ENCODE measurements at regions not wholly inside any gene's neighbourhood (a gene's known extent, or its start where the extent isn't known, plus 50 kb on each side); places are given as distances from the start of the nearest gene placed in this dataset.
"Not testable (repeated sequence)": the region's sequence is repeated elsewhere in the genome, so short reads cannot be mapped to it uniquely, and the experiment has no call there.

DNA sequence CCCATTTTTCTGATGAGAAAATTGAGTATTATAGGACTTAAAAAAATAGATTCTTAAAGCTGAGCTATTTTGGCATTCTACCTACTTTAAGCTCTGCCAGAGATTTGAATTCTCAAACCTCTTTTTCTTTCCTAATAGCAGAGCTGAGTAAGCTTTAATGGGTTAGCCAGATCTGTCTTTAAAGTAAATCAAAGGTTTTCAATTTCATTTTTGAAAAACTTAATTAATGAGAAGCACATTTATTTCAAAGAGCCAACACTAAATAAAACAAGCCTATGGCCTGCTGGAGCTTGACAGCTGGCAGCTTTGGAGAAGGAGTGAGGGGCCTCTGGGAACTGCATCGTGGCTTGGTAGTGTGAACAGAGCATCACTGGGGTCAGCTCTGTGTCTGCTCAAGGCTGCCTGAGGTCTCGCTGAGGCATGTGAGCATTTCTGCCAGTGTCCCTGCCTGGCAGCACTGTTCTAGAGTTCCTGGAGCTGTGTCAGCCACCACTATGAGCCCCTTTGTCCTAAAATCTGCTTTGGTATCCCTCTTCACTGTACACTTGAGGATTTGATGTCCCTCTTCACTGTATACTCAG is 50.4 kb upstream of the PRSS23 start:
- no peak for DNase-seq (ENCODE audit: low read depth)

GRCh38 chr11:86749376-86749775 is 51.0 kb upstream of the PRSS23 start:
- DNase-seq (ENCODE audit: low read depth), result no peak

- no peak for DNase-seq (ENCODE audit: low read depth)
These were observed 52.0 kb upstream of the PRSS23 start for GRCh38 chr11:86748296-86748695.

DNA sequence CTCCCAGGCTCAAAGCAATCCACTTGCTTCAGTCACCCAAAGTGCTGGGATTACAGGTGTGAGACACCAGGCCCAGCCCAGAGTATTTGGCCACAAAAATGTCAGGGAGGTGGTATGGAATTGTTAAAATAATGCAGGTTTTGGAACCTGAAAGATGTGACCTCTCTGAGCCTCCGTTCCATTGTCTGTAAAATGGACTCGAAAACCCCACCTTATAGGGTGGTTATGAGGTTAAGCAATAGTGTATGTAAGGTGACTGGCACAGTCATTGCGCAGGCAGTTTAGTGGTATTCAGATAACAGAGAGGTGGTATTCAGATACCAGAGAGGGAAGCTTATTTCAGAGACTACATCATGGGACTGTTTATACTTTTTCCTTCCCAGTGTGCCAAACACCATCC is 52.5 kb upstream of the PRSS23 start:
- no peak for DNase-seq (ENCODE audit: low read depth)

DNA sequence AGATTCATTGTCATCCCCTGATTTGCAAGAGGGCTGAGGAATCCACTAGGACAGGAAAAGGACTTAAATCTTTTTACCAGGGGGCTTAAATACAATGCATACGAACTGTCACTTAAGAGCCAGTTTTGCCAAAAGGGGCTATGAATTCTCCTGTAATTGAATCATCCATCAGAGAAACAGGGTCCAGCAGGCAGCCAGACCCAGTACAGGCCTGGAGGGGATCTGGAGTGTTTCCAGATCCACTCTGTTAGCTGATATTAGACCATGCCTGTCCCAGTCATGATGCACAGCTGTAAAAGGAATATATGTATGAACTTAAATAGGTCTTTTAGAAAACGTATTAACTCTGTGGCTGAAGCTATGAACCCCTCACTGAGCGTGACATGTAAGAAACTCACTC is 53.8 kb upstream of the PRSS23 start:
- no peak for DNase-seq (ENCODE audit: low read depth)

DNA sequence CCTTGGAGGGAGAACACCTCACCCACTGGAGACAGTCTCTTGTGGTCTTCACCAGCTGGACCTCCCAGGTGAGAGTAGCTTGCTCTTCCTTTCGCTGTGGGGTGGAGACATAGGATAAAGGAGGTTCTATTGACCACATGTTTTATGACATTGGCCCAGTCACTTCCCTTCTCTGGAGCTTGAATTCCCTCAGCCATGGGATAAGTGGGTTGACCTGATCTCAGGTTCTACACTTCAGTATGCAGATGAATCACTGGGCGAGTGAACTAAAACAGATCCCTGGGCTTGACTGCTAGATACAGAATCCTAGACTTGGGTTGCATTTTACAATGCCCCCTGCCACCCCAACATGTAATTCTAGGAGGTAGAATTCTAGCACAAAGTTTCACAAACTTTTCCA is 54.8 kb upstream of the PRSS23 start:
- DNase-seq (ENCODE audit: low read depth), result no peak

DNA sequence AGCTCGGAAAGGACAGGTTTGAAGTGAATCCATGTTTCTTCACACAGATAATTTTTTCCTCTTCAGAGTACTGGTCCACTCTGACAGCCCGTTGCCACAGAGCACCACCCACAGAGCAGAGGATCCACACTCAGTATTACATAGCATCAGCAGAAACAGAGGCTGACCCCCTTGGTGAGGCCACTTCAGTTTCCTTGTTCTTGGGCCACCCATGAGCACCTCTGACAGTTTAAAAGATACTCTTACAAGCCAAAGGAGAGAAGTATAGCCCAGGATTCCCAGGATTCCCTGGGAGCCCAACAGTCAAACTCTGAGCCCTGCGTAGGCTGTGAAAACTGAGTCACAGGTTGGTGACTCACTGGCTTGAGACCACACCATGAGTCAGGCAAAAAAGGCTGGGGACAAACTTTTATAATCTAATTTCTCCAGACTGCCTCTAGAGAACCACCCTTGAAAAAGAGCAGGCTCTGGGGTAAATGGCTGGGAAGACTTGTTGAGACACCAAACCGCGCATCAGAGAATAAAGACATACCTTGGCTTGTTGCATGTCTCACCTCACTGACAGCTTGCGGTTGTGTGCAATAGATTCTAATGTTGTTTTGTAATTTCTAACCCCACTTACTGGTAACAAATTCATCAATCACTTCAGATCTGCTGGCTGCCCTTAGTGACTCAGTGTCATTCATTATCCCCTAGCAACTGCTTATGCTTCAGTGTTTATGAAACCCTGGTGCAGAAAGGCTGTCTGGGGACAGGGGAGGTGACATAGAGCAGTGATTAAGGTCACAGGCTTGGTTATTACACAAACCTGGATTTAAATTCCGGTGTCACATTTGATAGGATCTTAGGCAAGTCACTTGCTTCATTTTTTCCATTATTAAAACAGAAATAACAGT is 56.9 kb upstream of the PRSS23 start:
- peak; percentile 80 for DNase-seq (ENCODE audit: low read depth)

DNA sequence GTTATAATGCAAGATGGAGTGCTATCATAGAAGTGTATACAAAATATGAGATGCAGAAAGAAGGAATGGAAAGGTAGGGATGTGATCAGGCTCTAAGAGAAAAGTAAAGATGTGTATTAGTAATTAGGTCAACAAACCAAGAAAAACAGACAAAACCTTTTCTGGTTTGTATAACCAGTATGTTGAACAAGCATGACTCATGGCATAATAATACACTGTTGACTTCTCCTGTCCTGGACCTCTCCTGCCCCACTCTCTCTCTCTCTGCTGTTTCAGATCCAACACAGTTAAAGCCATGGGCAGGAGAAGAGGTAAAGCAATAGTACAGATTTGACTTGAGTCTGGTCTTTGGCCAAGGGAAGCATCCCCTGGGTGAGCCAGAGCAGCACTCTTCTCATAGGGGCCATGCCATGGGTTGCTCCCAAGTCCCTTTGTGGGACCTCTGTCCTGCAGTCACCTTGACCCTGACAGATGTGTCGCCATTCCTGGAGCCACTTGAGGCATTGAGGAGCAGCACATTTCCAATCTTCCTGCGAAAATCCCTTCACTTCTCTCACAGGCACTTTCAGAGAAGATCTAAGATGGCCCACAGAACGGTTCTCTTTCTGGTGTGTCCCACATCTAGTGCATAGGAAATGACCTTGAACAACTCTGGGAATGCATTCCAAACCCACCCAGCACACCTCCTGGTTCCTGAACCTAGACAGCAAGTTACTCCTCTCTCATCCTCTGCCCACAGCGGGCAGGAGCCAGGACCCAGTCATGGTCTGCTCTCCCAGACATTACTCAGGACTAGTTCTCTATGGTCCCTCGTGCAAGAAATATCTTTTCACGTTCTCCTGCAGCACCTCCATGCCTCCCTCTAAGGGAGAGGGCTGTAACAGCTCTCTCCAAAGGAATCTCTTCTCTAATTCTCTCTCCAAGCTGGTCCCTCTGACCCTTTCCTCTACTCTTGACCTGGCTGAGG is 58.2 kb upstream of the PRSS23 start:
- peak; percentile 63 for DNase-seq (ENCODE audit: low read depth)

GRCh38 chr11:86741484-86741835 is 58.9 kb upstream of the PRSS23 start:
- no peak for DNase-seq (ENCODE audit: low read depth)

DNA sequence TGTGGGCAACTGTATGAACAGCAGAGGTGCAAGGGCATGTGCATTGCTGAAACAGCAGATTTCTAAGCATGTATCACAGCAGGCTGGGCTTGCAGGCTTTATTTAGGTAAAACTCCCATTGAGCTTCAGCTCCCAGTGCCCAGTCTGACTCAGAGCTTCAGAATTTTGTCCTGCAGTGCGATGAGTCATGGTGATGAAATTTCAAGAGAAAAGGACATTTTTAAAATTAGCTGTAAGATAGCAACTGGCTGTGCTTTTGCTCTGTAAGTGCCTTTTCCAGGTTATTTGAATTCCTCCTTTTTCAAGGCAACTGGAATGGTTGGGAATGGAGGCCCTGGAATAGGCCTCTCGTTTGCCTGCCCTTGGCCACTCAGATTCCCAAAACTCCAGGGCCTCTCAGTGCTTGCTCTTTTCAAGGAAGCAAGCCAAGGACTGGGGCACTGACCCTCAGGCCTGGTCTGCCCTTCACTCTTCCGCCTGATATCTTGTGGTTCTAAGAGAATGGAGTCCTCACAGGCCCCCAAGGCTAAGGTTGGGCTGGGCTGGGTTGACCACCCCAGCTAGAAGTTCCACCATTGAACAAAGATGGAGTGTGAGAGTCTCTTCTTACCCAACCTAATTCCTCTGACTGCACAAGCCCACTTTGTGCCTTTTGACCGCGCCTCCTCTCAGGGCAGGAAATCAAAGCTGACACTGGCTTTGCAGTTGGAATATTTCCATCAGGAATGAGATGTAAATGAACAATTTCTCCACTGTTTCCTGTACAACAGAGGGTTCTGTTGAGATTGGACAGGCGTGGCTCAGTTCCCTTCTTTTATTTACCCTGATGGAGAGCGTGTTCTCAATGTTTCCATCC is 59.5 kb upstream of the PRSS23 start:
- DNase-seq (ENCODE audit: low read depth), result peak; percentile 94

DNA sequence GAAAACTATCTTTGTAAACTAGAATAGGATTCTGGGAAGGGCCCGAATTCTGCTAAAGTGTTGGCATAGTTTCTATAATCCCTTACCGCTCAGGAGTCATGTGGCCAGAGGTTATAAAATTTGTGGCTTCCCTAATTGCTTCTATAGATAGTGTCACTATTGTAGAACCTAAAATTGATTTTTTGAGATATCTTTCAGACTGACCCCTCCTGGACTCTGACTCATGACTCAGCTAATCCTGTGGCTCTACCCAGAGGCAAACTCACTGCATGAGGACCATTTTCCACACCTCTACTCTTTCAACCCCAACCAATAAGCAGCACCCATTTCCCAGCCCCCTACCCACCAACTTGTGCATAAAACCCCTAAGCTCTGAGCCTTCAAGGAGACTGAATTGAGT is 61.8 kb upstream of the PRSS23 start:
- no peak for DNase-seq (ENCODE audit: low read depth)

DNA sequence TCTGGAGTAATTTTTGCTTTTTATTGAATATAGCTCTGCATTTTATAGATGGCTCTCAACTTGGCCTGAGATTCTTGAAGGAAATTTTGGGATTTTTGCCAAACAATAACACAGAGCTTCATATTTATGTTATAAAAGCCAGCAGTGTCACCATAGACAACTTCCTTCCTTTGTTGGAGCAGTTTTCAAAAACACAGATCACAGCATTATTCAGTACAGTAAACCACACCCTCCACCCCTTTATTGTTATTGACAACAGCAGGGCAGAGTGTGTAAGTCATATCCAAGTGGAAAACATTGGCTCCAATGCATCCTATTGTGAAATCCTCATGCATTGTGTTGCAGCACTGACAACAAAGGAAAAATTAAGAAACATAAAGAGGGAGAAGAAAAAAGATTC is 62.6 kb upstream of the PRSS23 start:
- DNase-seq (ENCODE audit: low read depth), result peak; percentile 64

GRCh38 chr11:86737230-86737629 is 63.1 kb upstream of the PRSS23 start:
- no peak for DNase-seq (ENCODE audit: low read depth)

DNA sequence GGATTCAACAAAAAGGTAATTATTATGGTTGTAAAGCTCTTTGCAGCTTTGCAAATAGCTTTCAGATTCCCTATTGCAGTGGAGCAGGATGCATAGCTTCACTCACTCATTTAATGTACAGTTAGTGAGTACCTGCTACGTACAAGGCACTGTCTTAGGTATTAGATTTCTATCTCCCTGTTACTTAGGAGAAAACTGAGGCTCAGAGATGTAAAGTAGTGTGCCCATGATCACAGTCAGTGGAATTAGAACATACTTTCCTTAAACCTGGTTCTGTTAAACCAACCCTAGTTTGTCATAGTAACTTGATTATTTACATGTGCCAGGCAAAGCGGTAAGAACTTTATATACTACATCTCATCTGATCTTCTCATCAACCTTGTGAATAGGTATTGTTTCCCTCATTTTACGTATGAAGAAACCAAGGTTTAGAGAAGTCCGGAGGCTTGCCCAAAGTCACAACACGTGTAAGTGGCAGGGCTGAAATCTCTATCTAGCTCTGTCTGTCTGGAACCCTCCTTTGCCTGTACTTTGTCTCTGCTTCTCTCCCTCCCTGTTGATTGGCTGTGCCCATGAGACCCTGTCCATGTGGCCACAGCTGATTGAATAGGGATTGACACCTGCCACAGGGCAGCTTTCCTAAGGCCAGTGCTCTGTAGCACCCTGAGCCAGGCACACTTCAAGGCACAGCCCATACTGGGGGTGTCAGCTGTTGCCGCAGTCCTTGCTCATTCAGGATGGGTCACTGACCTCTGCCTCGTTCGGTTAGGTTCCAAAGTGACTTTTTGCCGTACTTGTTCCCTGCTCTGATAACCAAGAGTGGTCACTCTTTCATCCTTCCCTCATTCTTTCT is 63.8 kb upstream of the PRSS23 start:
- no peak for DNase-seq (ENCODE audit: low read depth)

GRCh38 chr11:86735451-86736290 is 63.3 kb upstream of the ME3 start:
- no peak for DNase-seq (ENCODE audit: low read depth)

DNA sequence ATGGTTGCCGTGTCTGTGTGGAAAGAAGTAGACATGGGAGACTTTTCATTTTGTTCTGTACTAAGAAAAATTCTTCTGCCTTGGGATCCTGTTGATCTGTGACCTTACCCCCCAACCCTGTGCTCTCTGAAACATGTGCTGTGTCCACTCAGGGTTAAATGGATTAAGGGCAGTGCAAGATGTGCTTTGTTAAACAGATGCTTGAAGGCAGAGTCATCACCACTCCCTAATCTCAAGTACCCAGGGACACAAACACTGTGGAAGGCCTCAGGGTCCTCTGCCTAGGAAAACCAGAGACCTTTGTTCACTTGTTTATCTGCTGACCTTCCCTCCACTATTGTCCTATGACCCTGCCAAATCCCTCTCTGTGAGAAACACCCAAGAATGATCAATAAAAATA is 60.3 kb upstream of the ME3 start:
- not testable (repeated sequence) for DNase-seq (ENCODE audit: low read depth)

GRCh38 chr11:86732286-86732685 is 59.9 kb upstream of the ME3 start:
- not testable (repeated sequence) for DNase-seq (ENCODE audit: low read depth)

- DNase-seq (ENCODE audit: low read depth), result not testable (repeated sequence)
These were observed 57.2 kb upstream of the ME3 start for GRCh38 chr11:86729576-86729975.

GRCh38 chr11:86728562-86728961 is 56.1 kb upstream of the ME3 start:
- no peak for DNase-seq (ENCODE audit: low read depth)
